ENCODE measurements at regions not wholly inside any gene's neighbourhood (a gene's known extent, or its start where the extent isn't known, plus 50 kb on each side); places are given as distances from the start of the nearest gene placed in this dataset.

DNA sequence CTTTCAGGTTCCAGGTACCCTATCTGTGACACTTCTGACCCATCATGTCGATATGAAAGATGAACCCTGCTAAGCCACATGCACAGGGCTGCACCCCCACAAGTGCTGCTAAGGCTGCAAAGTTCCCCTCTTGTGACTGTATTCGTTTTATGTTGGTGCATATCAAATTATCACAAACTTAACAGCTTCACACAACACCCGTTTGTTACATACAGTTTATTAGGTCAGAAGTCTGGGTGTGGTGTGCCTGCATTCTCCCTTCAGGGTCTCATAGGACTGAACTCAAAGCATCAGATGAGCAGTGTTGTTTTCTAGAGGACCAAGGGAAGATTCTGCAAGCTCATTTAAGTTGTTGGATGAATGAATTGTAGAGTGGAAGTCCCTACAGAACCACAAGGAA is 199.4 kb downstream of the ANAPC1 start:
- TF ChIP-seq, protein P1, sequence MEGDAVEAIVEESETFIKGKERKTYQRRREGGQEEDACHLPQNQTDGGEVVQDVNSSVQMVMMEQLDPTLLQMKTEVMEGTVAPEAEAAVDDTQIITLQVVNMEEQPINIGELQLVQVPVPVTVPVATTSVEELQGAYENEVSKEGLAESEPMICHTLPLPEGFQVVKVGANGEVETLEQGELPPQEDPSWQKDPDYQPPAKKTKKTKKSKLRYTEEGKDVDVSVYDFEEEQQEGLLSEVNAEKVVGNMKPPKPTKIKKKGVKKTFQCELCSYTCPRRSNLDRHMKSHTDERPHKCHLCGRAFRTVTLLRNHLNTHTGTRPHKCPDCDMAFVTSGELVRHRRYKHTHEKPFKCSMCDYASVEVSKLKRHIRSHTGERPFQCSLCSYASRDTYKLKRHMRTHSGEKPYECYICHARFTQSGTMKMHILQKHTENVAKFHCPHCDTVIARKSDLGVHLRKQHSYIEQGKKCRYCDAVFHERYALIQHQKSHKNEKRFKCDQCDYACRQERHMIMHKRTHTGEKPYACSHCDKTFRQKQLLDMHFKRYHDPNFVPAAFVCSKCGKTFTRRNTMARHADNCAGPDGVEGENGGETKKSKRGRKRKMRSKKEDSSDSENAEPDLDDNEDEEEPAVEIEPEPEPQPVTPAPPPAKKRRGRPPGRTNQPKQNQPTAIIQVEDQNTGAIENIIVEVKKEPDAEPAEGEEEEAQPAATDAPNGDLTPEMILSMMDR (conservative IDR thresholded peaks at IDR 0.05): no peak
- no peaks in the 10 kb centered on the region for H3K23me2 ChIP-seq (ENCODE audit: insufficient read length, low read depth, low read length, poor library complexity, severe bottlenecking)
- H4K8ac ChIP-seq (replicated peaks; ENCODE audit: insufficient read length, low read depth, low read length): no peak overlapping the region
- no peak overlapping the region for H3K9ac ChIP-seq (ENCODE audit: extremely low read depth, insufficient read length, low read length)
- H3K27me3 ChIP-seq (ENCODE audit: insufficient read depth, low read length): no peaks in the 10 kb centered on the region
- H2BK20ac ChIP-seq (ENCODE audit: low read depth, low read length, poor library complexity, severe bottlenecking): no peak overlapping the region
- H3K14ac ChIP-seq (ENCODE audit: insufficient read depth, low read length): no peak overlapping the region
- no peak overlapping the region for H3K27ac Mint-ChIP-seq
- WGBS (ENCODE audit: extremely low coverage, insufficient read length, low lambda C conversion rate): no CpG with 5 or more reads among the region's 3 CpGs
- H2BK15ac ChIP-seq (ENCODE audit: low read depth, low read length): no peak overlapping the region
- no peaks in the 10 kb centered on the region for H3K79me2 ChIP-seq (ENCODE audit: insufficient read depth, low read length)
- no peak overlapping the region for H3K56ac ChIP-seq (ENCODE audit: insufficient read length, low read depth, low read length)
- H2BK120ac ChIP-seq (ENCODE audit: low read depth, low read length, poor library complexity, severe bottlenecking): no peak overlapping the region
- no peak overlapping the region for H3K4me2 ChIP-seq (ENCODE audit: insufficient read depth, insufficient read length, low read length)
- H3K4me1 Mint-ChIP-seq: no peaks in the 10 kb centered on the region
- peaks cover 0 to 9% (median 5%) of the 10 kb centered on the region in 3 experiments; a peak in 6 of 7 replicates for H3K36me3 Mint-ChIP-seq (ENCODE audit: insufficient read depth in 1 of 3, low read depth in 3 of 3)
- no peaks in the 10 kb centered on the region for H3K4me1 ChIP-seq (ENCODE audit: insufficient read depth, low read length)
- no peak overlapping the region for H4K91ac ChIP-seq (ENCODE audit: insufficient read length, low read depth, low read length)
- H2AFZ ChIP-seq (ENCODE audit: low read length): no peak overlapping the region
- no peak overlapping the region for H3K27ac ChIP-seq (ENCODE audit: insufficient read length, low read depth, low read length)
- peaks cover 4 to 12% of the 10 kb centered on the region in 2 experiments for H3K9me3 Mint-ChIP-seq
- no peak overlapping the region for H2BK12ac ChIP-seq (ENCODE audit: insufficient read length, low read depth, low read length)
- peaks cover 2% of the 10 kb centered on the region; the same call in 1 of the 2 replicates for H3K27me3 Mint-ChIP-seq (ENCODE audit: low read depth)
- no peak overlapping the region for H3K18ac ChIP-seq (ENCODE audit: insufficient read length, low read depth, low read length)
- H2AK5ac ChIP-seq (ENCODE audit: insufficient read length, low read length): no peak overlapping the region
- H2BK5ac ChIP-seq (ENCODE audit: insufficient read length, low read length): no peak overlapping the region
- H3T11ph ChIP-seq (ENCODE audit: low read length): no peak overlapping the region
- H4K5ac ChIP-seq (ENCODE audit: insufficient read length, low read depth, low read length): no peak overlapping the region
- no peak overlapping the region for H3K4ac ChIP-seq (ENCODE audit: low read depth, low read length)
- H3K9me3 ChIP-seq (ENCODE audit: control insufficient read depth, low read depth, low read length): no peaks in the 10 kb centered on the region
- H3K23ac ChIP-seq (ENCODE audit: insufficient read length, low read depth, low read length): no peak overlapping the region
- no peak for DNase-seq
- H3K4me3 Mint-ChIP-seq: no peak overlapping the region
- no peaks in the 10 kb centered on the region for H4K20me1 ChIP-seq (ENCODE audit: control insufficient read depth, insufficient read depth, insufficient read length)
- no peaks in the 10 kb centered on the region for H3K79me1 ChIP-seq (ENCODE audit: insufficient read depth, low read depth, low read length, poor library complexity, severe bottlenecking)

Measured in H9 (cell line).